Neural progenitor cell (in vitro differentiated cells): ENCODE measurements at regions not wholly inside any gene's neighbourhood (a gene's known extent, or its start where the extent isn't known, plus 50 kb on each side); places are given as distances from the start of the nearest gene placed in this dataset.

ENCODE experiments used
- DNase-seq: peaks from one replicate; pipeline ENCODE4 v3.0.0-alpha.2; 2016; ENCODE audit warnings: low spot score
- H2AFZ ChIP-seq: fragments of 200-600 bp; sonication (generic); replicated peaks from 2 replicates; pipeline ENCODE4 v1.6.1; 2016; ENCODE audit warnings: antibody characterized with exemption
- H3F3A ChIP-seq: fragments of 200-600 bp; sonication (generic); 2 replicates; pipeline ENCODE4 v1.6.1; 2016; ENCODE audit warnings: antibody characterized with exemption, low read depth
- H3K27ac ChIP-seq: fragments of 200-600 bp; sonication (generic); 2 replicates; pipeline ENCODE4 v1.5.1; 2016; ENCODE audit warnings: mild to moderate bottlenecking
- H3K27me3 ChIP-seq: fragments of 200-600 bp; sonication (generic); 2 replicates; pipeline ENCODE4 v1.6.1; 2016; ENCODE audit warnings: mild to moderate bottlenecking, moderate library complexity
- H3K36me3 ChIP-seq: fragments of 200-600 bp; sonication (generic); 2 replicates; pipeline ENCODE4 v1.5.1; 2016
- H3K4me1 ChIP-seq: fragments of 200-600 bp; sonication (generic); 2 replicates; pipeline ENCODE4 v1.6.1; 2016; ENCODE audit warnings: mixed run types
- H3K4me2 ChIP-seq: fragments of 200-600 bp; sonication (generic); 2 replicates; pipeline ENCODE4 v1.6.1; 2016
- H3K4me3 ChIP-seq: fragments of 200-600 bp; sonication (generic); 2 replicates; pipeline ENCODE4 v1.5.1; 2016
- H3K79me2 ChIP-seq: fragments of 200-600 bp; sonication (generic); 2 replicates; pipeline ENCODE4 v1.6.1; 2016; ENCODE audit warnings: low read depth
- H3K9ac ChIP-seq: fragments of 200-600 bp; sonication (generic); 2 replicates; pipeline ENCODE4 v1.6.1; 2016
- H3K9me3 ChIP-seq: fragments of 200-600 bp; sonication (generic); 2 replicates; pipeline ENCODE4 v1.5.1; 2016; ENCODE audit warnings: low read depth
- H4K20me1 ChIP-seq: fragments of 200-600 bp; sonication (generic); 2 replicates; pipeline ENCODE4 v1.6.1; 2016; ENCODE audit warnings: low read depth
- H3K27ac Mint-ChIP-seq: 3 replicates; pipeline ENCODE4 v1.8.0; 2021; ENCODE audit warnings: mixed read lengths
- H3K27me3 Mint-ChIP-seq: 2 replicates; pipeline ENCODE4 v1.8.0; 2022; ENCODE audit warnings: low read depth, mild to moderate bottlenecking, inconsistent platforms, moderate library complexity, mixed read lengths; ENCODE audit not compliant: insufficient read depth
- H3K36me3 Mint-ChIP-seq: 3 replicates; pipeline ENCODE4 v1.8.0; 2021; ENCODE audit warnings: mixed read lengths
- H3K4me1 Mint-ChIP-seq: 3 replicates; pipeline ENCODE4 v1.8.0; 2021; ENCODE audit warnings: mixed read lengths
- H3K4me3 Mint-ChIP-seq: 3 replicates; pipeline ENCODE4 v1.8.0; 2021; ENCODE audit warnings: mild to moderate bottlenecking, moderate library complexity, mixed read lengths
- H3K9me3 Mint-ChIP-seq: 3 replicates; pipeline ENCODE4 v1.8.0; 2020; ENCODE audit warnings: mixed read lengths
- CTCF ChIP-seq: fragments of 200-600 bp; sonication (generic); IDR thresholded peaks from 2 replicates; pipeline ENCODE4 v1.5.1; 2017; ENCODE audit warnings: antibody characterized with exemption, mild to moderate bottlenecking
- EZH2 ChIP-seq: fragments of 200-600 bp; sonication (generic); IDR thresholded peaks from 2 replicates; pipeline ENCODE4 v1.6.1; 2017; ENCODE audit warnings: antibody characterized with exemption, mild to moderate bottlenecking, moderate library complexity
- EZH2phosphoT487 ChIP-seq: fragments of 200-600 bp; sonication (generic); IDR thresholded peaks from 2 replicates; pipeline ENCODE4 v1.6.1; 2017; ENCODE audit warnings: antibody characterized with exemption

DNA sequence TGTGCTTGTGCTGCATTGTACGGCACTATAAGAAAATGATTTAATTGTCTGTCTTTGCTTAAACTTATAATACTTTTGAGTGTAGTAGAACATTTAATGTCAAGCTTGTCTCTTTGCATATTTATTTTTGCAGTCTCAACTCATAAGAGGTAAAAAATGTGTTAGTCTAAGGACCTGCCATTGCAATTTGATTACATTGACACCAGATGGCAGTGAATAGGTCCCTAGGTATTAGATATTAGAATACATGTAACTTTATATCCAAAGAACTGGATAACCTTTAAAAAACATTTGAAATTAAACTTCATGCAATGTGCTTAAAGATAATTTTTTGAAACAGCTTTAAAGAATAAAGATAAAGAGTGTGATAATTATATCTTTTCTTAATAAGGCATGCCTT, 1421.3 kb downstream of the OLFM4 start:
- no peak for TF ChIP-seq EZH2
- peak; percentile 52 for TF ChIP-seq CTCF
- H3K9me3 Mint-ChIP-seq = peaks cover 8% of the 10 kb centered on the region
- peaks cover 2% of the 10 kb centered on the region for H3K27me3 Mint-ChIP-seq
- Histone ChIP-seq H4K20me1 (no peaks in the 10 kb centered on the region), H3K9ac (no peak overlapping the region), H2AFZ (no peak overlapping the region), H3K4me2 (no peak overlapping the region), H3K27me3 (no peaks in the 10 kb centered on the region), H3F3A (no peaks in the 10 kb centered on the region), H3K4me3 (no peak overlapping the region), H3K36me3 (no peaks in the 10 kb centered on the region), H3K27ac (no peak overlapping the region), H3K9me3 (no peaks in the 10 kb centered on the region), H3K4me1 (no peaks in the 10 kb centered on the region), H3K79me2 (no peaks in the 10 kb centered on the region)
- no peak for DNase-seq
- no peak overlapping the region for H3K27ac Mint-ChIP-seq
- no peak overlapping the region for H3K4me3 Mint-ChIP-seq
- H3K4me1 Mint-ChIP-seq = no peaks in the 10 kb centered on the region
- H3K36me3 Mint-ChIP-seq = no peaks in the 10 kb centered on the region

- Histone ChIP-seq H3K4me1 (no peaks in the 10 kb centered on the region), H3K4me2 (no peak overlapping the region), H3K27me3 (no peaks in the 10 kb centered on the region), H3F3A (no peaks in the 10 kb centered on the region), H3K9ac (no peak overlapping the region), H4K20me1 (no peaks in the 10 kb centered on the region), H3K9me3 (no peaks in the 10 kb centered on the region), H3K27ac (no peak overlapping the region), H2AFZ (no peak overlapping the region), H3K79me2 (no peaks in the 10 kb centered on the region), H3K4me3 (no peak overlapping the region), H3K36me3 (no peaks in the 10 kb centered on the region)
- no peak overlapping the region for H3K27ac Mint-ChIP-seq
- H3K4me3 Mint-ChIP-seq = no peak overlapping the region
- H3K27me3 Mint-ChIP-seq = no peaks in the 10 kb centered on the region
- H3K9me3 Mint-ChIP-seq = no peaks in the 10 kb centered on the region
- no peaks in the 10 kb centered on the region for H3K36me3 Mint-ChIP-seq
- no peak for DNase-seq
- H3K4me1 Mint-ChIP-seq = no peaks in the 10 kb centered on the region
- no peak for TF ChIP-seq CTCF
- TF ChIP-seq EZH2phosphoT487 = no peak
- TF ChIP-seq EZH2 = no peak
These were observed 1455.6 kb downstream of the OLFM4 start for GRCh38 chr13:54484166-54484565.

GRCh38 chr13:54486421-54487166, 1458.0 kb downstream of the OLFM4 start:
- no peak for TF ChIP-seq EZH2
- no peak for TF ChIP-seq CTCF
- TF ChIP-seq EZH2phosphoT487 = no peak
- H3K4me1 Mint-ChIP-seq = no peaks in the 10 kb centered on the region
- Histone ChIP-seq H3K36me3 (no peaks in the 10 kb centered on the region), H4K20me1 (no peaks in the 10 kb centered on the region), H3K4me2 (no peak overlapping the region), H3K27me3 (no peaks in the 10 kb centered on the region), H3K4me3 (no peak overlapping the region), H3K9me3 (no peaks in the 10 kb centered on the region), H3F3A (no peaks in the 10 kb centered on the region), H2AFZ (no peak overlapping the region), H3K27ac (no peak overlapping the region), H3K4me1 (no peaks in the 10 kb centered on the region), H3K9ac (no peak overlapping the region), H3K79me2 (no peaks in the 10 kb centered on the region)
- no peaks in the 10 kb centered on the region for H3K27me3 Mint-ChIP-seq
- H3K4me3 Mint-ChIP-seq = no peak overlapping the region
- DNase-seq = no peak
- no peaks in the 10 kb centered on the region for H3K36me3 Mint-ChIP-seq
- no peaks in the 10 kb centered on the region for H3K9me3 Mint-ChIP-seq
- H3K27ac Mint-ChIP-seq = no peak overlapping the region
